OCI-LY1 (cell line): ENCODE measurements at regions not wholly inside any gene's neighbourhood (a gene's known extent, or its start where the extent isn't known, plus 50 kb on each side); places are given as distances from the start of the nearest gene placed in this dataset.

ENCODE experiments used
- H2AFZ ChIP-seq: fragments of 200-600 bp; sonication (generic), shearing (Covaris generic); 2 replicates; pipeline ENCODE4 v1.6.0; 2014; ENCODE audit warnings: antibody characterized with exemption, mild to moderate bottlenecking, low read length
- H3F3A ChIP-seq: fragments of 200-600 bp; sonication (generic), shearing (Covaris generic); 2 replicates; pipeline ENCODE4 v1.6.0; 2014; ENCODE audit warnings: mild to moderate bottlenecking, antibody characterized with exemption, low read length, moderate library complexity; ENCODE audit not compliant: insufficient read depth
- H3K27ac ChIP-seq: fragments of 200-600 bp; sonication (generic); 2 replicates; pipeline ENCODE4 v1.5.1; 2014; ENCODE audit warnings: low read length, mixed run types, mild to moderate bottlenecking, low read depth; ENCODE audit not compliant: poor library complexity, severe bottlenecking
- H3K27me3 ChIP-seq: fragments of 200-600 bp; sonication (generic); 2 replicates; pipeline ENCODE4 v1.6.0; 2014; ENCODE audit warnings: antibody characterized with exemption, mild to moderate bottlenecking, low read length, moderate library complexity; ENCODE audit not compliant: insufficient read depth
- H3K36me3 ChIP-seq: fragments of 200-600 bp; sonication (generic); 2 replicates; pipeline ENCODE4 v1.6.1; 2014; ENCODE audit warnings: mild to moderate bottlenecking, antibody characterized with exemption, low read length, moderate library complexity, mixed read lengths; ENCODE audit not compliant: insufficient read depth
- H3K4me1 ChIP-seq: fragments of 200-600 bp; sonication (generic); 2 replicates; pipeline ENCODE4 v1.5.1; 2014; ENCODE audit warnings: mild to moderate bottlenecking, low read length, moderate library complexity; ENCODE audit not compliant: insufficient read depth, severe bottlenecking
- H3K4me2 ChIP-seq: fragments of 200-600 bp; sonication (generic), shearing (Covaris generic); 2 replicates; pipeline ENCODE4 v1.6.1; 2014; ENCODE audit warnings: low read length
- H3K4me3 ChIP-seq: fragments of 200-600 bp; sonication (generic); 2 replicates; pipeline ENCODE4 v1.5.1; 2014; ENCODE audit warnings: low read length, low read depth, mild to moderate bottlenecking, mixed read lengths; ENCODE audit not compliant: poor library complexity, severe bottlenecking
- H3K79me2 ChIP-seq: fragments of 200-600 bp; shearing (Covaris generic); 2 replicates; pipeline ENCODE4 v1.6.1; 2016; ENCODE audit warnings: mixed run types, low read length, mixed read lengths; ENCODE audit not compliant: insufficient read depth
- H3K9ac ChIP-seq: fragments of 200-600 bp; sonication (generic), shearing (Covaris generic); 2 replicates; pipeline ENCODE4 v1.6.1; 2014; ENCODE audit warnings: mild to moderate bottlenecking, low read length, mixed read lengths
- H3K9me2 ChIP-seq: fragments of 200-600 bp; sonication (generic), shearing (Covaris generic); 2 replicates; pipeline ENCODE4 v1.6.1; 2014; ENCODE audit warnings: low read depth, mild to moderate bottlenecking, low read length, mixed read lengths
- H3K9me3 ChIP-seq: fragments of 200-600 bp; shearing (Covaris generic); 2 replicates; pipeline ENCODE4 v1.6.1; 2014; ENCODE audit warnings: low read length, mixed read lengths
- H4K20me1 ChIP-seq: fragments of 200-600 bp; sonication (generic), shearing (Covaris generic); 2 replicates; pipeline ENCODE4 v1.6.0; 2016; ENCODE audit warnings: mild to moderate bottlenecking, low read length; ENCODE audit not compliant: insufficient read depth
- CTCF ChIP-seq: fragments of 200-600 bp; sonication (generic), shearing (Covaris generic); IDR thresholded peaks from 2 replicates; pipeline ENCODE4 v1.5.1; 2017; ENCODE audit warnings: mild to moderate bottlenecking, antibody characterized with exemption, low read length, moderate library complexity, mixed read lengths
- EZH2 ChIP-seq: fragments of 200-600 bp; sonication (generic), shearing (Covaris generic); IDR thresholded peaks from 2 replicates; pipeline ENCODE4 v1.8.0; 2017; ENCODE audit warnings: borderline replicate concordance, mixed run types, mild to moderate bottlenecking, antibody characterized with exemption, low read length, moderate library complexity, mixed read lengths

GRCh38 chr13:107242138-107242537 is 674.2 kb upstream of the ARGLU1 start:
- no peak overlapping the region for H3K4me2 ChIP-seq
- H3K9me2 ChIP-seq: no peaks in the 10 kb centered on the region

GRCh38 chr13:107241381-107241780 is 673.4 kb upstream of the ARGLU1 start:
- TF ChIP-seq CTCF (no peak), EZH2 (no peak)
- H3K9me2 ChIP-seq: no peaks in the 10 kb centered on the region
- no peaks in the 10 kb centered on the region for H3F3A ChIP-seq
- H3K4me3 ChIP-seq: no peak overlapping the region
- H3K4me1 ChIP-seq: no peaks in the 10 kb centered on the region
- no peaks in the 10 kb centered on the region for H4K20me1 ChIP-seq
- H2AFZ ChIP-seq: no peak overlapping the region
- H3K27me3 ChIP-seq: no peaks in the 10 kb centered on the region
- H3K9ac ChIP-seq: no peak overlapping the region
- no peak overlapping the region for H3K27ac ChIP-seq
- H3K9me3 ChIP-seq: no peaks in the 10 kb centered on the region
- no peaks in the 10 kb centered on the region for H3K79me2 ChIP-seq
- no peak overlapping the region for H3K4me2 ChIP-seq
- H3K36me3 ChIP-seq: no peaks in the 10 kb centered on the region

More at GRCh38 chr13:107242138-107242537, 674.2 kb upstream of the ARGLU1 start:
- Histone ChIP-seq H3K4me1 (no peaks in the 10 kb centered on the region), H3K79me2 (no peaks in the 10 kb centered on the region), H3K9me3 (no peaks in the 10 kb centered on the region), H3K27me3 (no peaks in the 10 kb centered on the region), H3K9ac (no peak overlapping the region), H3K4me3 (no peak overlapping the region), H4K20me1 (no peaks in the 10 kb centered on the region), H3F3A (no peaks in the 10 kb centered on the region), H3K36me3 (no peaks in the 10 kb centered on the region), H3K27ac (no peak overlapping the region), H2AFZ (no peak overlapping the region)
- TF ChIP-seq CTCF (no peak), EZH2 (no peak)

- no peak overlapping the region for H3K4me3 ChIP-seq
- no peaks in the 10 kb centered on the region for H3K79me2 ChIP-seq
- H4K20me1 ChIP-seq: no peaks in the 10 kb centered on the region
- H3K36me3 ChIP-seq: no peaks in the 10 kb centered on the region
- no peaks in the 10 kb centered on the region for H3F3A ChIP-seq
- no peak overlapping the region for H3K27ac ChIP-seq
- H3K9me2 ChIP-seq: no peaks in the 10 kb centered on the region
- H3K4me1 ChIP-seq: no peaks in the 10 kb centered on the region
- no peak overlapping the region for H2AFZ ChIP-seq
- no peaks in the 10 kb centered on the region for H3K27me3 ChIP-seq
- no peak overlapping the region for H3K4me2 ChIP-seq
- no peak for TF ChIP-seq EZH2
- TF ChIP-seq CTCF: no peak
- H3K9me3 ChIP-seq: no peaks in the 10 kb centered on the region
- no peak overlapping the region for H3K9ac ChIP-seq
Observed at GRCh38 chr13:107239213-107239612, 671.3 kb upstream of the ARGLU1 start.
